B cell (primary cell): ENCODE measurements at regions not wholly inside any gene's neighbourhood (a gene's known extent, or its start where the extent isn't known, plus 50 kb on each side); places are given as distances from the start of the nearest gene placed in this dataset.

Experiments used
- ATAC-seq: fragments of 200-7000 bp; cut with Tn5 transposase; one replicate; pipeline ENCODE4 v1.10.0; 2021; ENCODE audit warnings: low read depth, mild to moderate bottlenecking, moderate number of reproducible peaks, moderate library complexity
- CTCF ChIA-PET: fragments of 350-600 bp; sonication (Branson Sonifier 250); formaldehyde crosslinking; loops from one replicate; lab custom pipeline; 2021; ENCODE audit warnings: antibody characterized with exemption, inconsistent platforms; lab: Charles Lee
- POLR2A ChIA-PET: fragments of 350-600 bp; sonication (Branson Sonifier 250); formaldehyde crosslinking; loops from one replicate; lab custom pipeline; 2021; ENCODE audit warnings: antibody characterized with exemption; lab: Charles Lee
- DNase-seq: peaks from one replicate; pipeline ENCODE4 v3.0.0; 2013
- H2AFZ ChIP-seq: 2 replicates; pipeline ENCODE4 v1.6.1; 2012; ENCODE audit warnings: mild to moderate bottlenecking, low read depth, low read length; ENCODE audit not compliant: insufficient read depth, poor library complexity, severe bottlenecking
- H3K27ac ChIP-seq, 2 donors: 1 replicate in 1 of 2; 2 replicates in 1 of 2; pipeline ENCODE4 v1.5.1; 2012 to 2013; ENCODE audit warnings: low read length in 2 of 2, mild to moderate bottlenecking in 2 of 2, moderate library complexity in 1 of 2
- H3K27me3 ChIP-seq, 4 experiments: fragments of 200-600 bp in 1 of 4; sonication (generic) in 1 of 4; replicated peaks in 1 of 4; 1 replicate in 2 of 4; 2 replicates in 2 of 4; pipeline versions ENCODE4 v1.6.1 to v1.7.0; 2013 to 2016; ENCODE audit warnings: low read length in 3 of 4, mild to moderate bottlenecking in 2 of 4, mixed read lengths in 1 of 4, moderate library complexity in 1 of 4; ENCODE audit not compliant: insufficient read depth in 4 of 4, control insufficient read depth in 3 of 4; ENCODE audit errors: control extremely low read depth in 1 of 4
- H3K36me3 ChIP-seq, 2 experiments: replicated peaks in 1 of 2; 1 replicate in 1 of 2; 2 replicates in 1 of 2; pipeline versions ENCODE4 v1.6.1 to v1.7.1; 2013; ENCODE audit warnings: low read length in 1 of 2; ENCODE audit not compliant: insufficient read depth in 2 of 2, control insufficient read depth in 1 of 2; ENCODE audit errors: control extremely low read depth in 1 of 2, extremely low read depth in 1 of 2
- H3K4me1 ChIP-seq, 2 donors: fragments of 200-600 bp in 1 of 2; sonication (generic) in 1 of 2; 1 replicate in 1 of 2; 2 replicates in 1 of 2; pipeline versions ENCODE4 v1.5.1 to v1.6.1; 2013 to 2017; ENCODE audit warnings: low read length in 2 of 2; ENCODE audit not compliant: control insufficient read depth in 2 of 2, insufficient read depth in 2 of 2
- H3K4me2 ChIP-seq: replicated peaks from 2 replicates; pipeline ENCODE3; 2012; ENCODE audit warnings: mild to moderate bottlenecking, low read depth, low read length; ENCODE audit not compliant: poor library complexity, severe bottlenecking
- H3K4me3 ChIP-seq, 5 experiments: fragments of 200-600 bp in 1 of 5; sonication (generic) in 1 of 5; 1 replicate in 3 of 5; 2 replicates in 2 of 5; pipeline versions ENCODE4 v1.5.1 to v1.7.0; 2011 to 2016; ENCODE audit warnings: low read length in 4 of 5, mild to moderate bottlenecking in 4 of 5, low read depth in 2 of 5, control low read depth in 1 of 5, moderate library complexity in 1 of 5; ENCODE audit not compliant: insufficient read depth in 1 of 5; ENCODE audit errors: control extremely low read depth in 1 of 5, extremely low read depth in 1 of 5
- H3K79me2 ChIP-seq: fragments of 200-600 bp; sonication (generic); one replicate; pipeline ENCODE4 v1.6.0; 2016; ENCODE audit warnings: low read length; ENCODE audit not compliant: control insufficient read depth, insufficient read depth
- H3K9ac ChIP-seq: fragments of 200-600 bp; sonication (generic); 2 replicates; pipeline ENCODE4 v1.6.1; 2017; ENCODE audit warnings: mild to moderate bottlenecking, low read length, moderate library complexity
- H3K9me3 ChIP-seq, 3 donors: one replicate each; pipeline versions ENCODE4 v1.6.1 to v1.7.1; 2013; ENCODE audit warnings: low read length in 2 of 3; ENCODE audit not compliant: control insufficient read depth in 2 of 3, insufficient read depth in 1 of 3; ENCODE audit errors: control extremely low read depth in 1 of 3
- H4K20me1 ChIP-seq: 2 replicates; pipeline ENCODE4 v1.6.0; 2012; ENCODE audit warnings: mild to moderate bottlenecking, low read length; ENCODE audit not compliant: insufficient read depth, control insufficient read depth, poor library complexity, severe bottlenecking
- H3K27ac Mint-ChIP-seq: one replicate; pipeline ENCODE4 v1.8.0; 2021; ENCODE audit warnings: mixed read lengths
- H3K27me3 Mint-ChIP-seq: one replicate; pipeline ENCODE4 v1.8.0; 2021; ENCODE audit warnings: mixed read lengths
- H3K4me1 Mint-ChIP-seq: one replicate; pipeline ENCODE4 v1.8.0; 2021; ENCODE audit warnings: mixed read lengths
- H3K4me3 Mint-ChIP-seq: one replicate; pipeline ENCODE4 v1.8.0; 2021; ENCODE audit warnings: mixed read lengths
- H3K9me3 Mint-ChIP-seq: one replicate; pipeline ENCODE4 v1.8.0; 2022; ENCODE audit warnings: mixed read lengths; ENCODE audit not compliant: insufficient read depth
- EZH2 ChIP-seq: IDR thresholded peaks from 2 replicates; pipeline ENCODE4 v1.6.1; 2012; ENCODE audit warnings: borderline replicate concordance, low read depth, mild to moderate bottlenecking, moderate library complexity, low read length; ENCODE audit not compliant: insufficient read depth, poor library complexity, severe bottlenecking
- WGBS: methylation state at CpG from one replicate; pipeline ENCODE4 v1.1.5; 2013; ENCODE audit warnings: missing lambda C conversion rate; ENCODE audit not compliant: insufficient coverage; 5-methylcytosine and 5-hydroxymethylcytosine counted together
- intact Hi-C: fragments of 100-400 bp; cut with micrococcal nuclease; formaldehyde crosslinking; loops from one replicate; pipeline ENCODE4 v1.10.0; 2022
- TF ChIP-seq, protein P1 (sequence below): fragments of 200-600 bp; IDR thresholded peaks from one replicate; pipeline ENCODE4 v1.8.0; 2022; ENCODE audit warnings: antibody characterized with exemption, mild to moderate bottlenecking

DNA sequence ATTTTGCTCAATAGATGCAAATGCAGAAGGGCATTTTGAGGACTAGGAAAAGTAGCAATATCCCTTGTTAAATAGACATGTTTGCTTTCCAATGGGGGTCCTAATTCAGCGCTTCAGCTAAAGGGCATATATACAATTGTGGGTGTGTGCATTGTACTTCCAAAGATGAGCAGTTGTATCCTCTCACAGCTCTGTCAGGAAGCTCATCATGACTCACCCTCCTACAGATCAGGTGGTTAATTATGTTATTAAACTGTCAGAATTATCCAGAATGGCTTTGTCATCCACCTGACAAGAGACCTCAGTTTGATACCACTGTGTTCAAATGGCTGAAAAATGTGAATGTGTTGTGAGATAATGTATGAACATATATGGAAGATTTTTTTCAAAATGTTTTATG lies 252.2 kb upstream of the MTNR1B start:
- H3K79me2 ChIP-seq: no peaks in the 10 kb centered on the region
- H4K20me1 ChIP-seq: no peaks in the 10 kb centered on the region
- no peak overlapping the region for H3K9ac ChIP-seq
- TF ChIP-seq EZH2: no peak
- TF ChIP-seq, protein P1, sequence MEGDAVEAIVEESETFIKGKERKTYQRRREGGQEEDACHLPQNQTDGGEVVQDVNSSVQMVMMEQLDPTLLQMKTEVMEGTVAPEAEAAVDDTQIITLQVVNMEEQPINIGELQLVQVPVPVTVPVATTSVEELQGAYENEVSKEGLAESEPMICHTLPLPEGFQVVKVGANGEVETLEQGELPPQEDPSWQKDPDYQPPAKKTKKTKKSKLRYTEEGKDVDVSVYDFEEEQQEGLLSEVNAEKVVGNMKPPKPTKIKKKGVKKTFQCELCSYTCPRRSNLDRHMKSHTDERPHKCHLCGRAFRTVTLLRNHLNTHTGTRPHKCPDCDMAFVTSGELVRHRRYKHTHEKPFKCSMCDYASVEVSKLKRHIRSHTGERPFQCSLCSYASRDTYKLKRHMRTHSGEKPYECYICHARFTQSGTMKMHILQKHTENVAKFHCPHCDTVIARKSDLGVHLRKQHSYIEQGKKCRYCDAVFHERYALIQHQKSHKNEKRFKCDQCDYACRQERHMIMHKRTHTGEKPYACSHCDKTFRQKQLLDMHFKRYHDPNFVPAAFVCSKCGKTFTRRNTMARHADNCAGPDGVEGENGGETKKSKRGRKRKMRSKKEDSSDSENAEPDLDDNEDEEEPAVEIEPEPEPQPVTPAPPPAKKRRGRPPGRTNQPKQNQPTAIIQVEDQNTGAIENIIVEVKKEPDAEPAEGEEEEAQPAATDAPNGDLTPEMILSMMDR: no peak
- H3K36me3 ChIP-seq: no peaks in the 10 kb centered on the region
- H2AFZ ChIP-seq: no peak overlapping the region
- H3K9me3 ChIP-seq: peaks cover 0 to 1% (median 0%) of the 10 kb centered on the region in 3 donors
- intact Hi-C loops: no loop called here
- no peak overlapping the region for H3K27ac ChIP-seq
- Mint-ChIP-seq H3K4me3 (no peak overlapping the region), H3K27ac (no peak overlapping the region), H3K4me1 (no peaks in the 10 kb centered on the region), H3K27me3 (no peaks in the 10 kb centered on the region), H3K9me3 (no peaks in the 10 kb centered on the region)
- no peak overlapping the region for H3K4me2 ChIP-seq
- no peaks in the 10 kb centered on the region for H3K27me3 ChIP-seq
- no CpG with 5 or more reads among the region's 1 CpG for WGBS
- ATAC-seq (no peak), DNase-seq (no peak)
- CTCF ChIA-PET: no interaction called here
- no peaks in the 10 kb centered on the region for H3K4me1 ChIP-seq
- no peak overlapping the region for H3K4me3 ChIP-seq
- POLR2A ChIA-PET: no interaction called here

DNA sequence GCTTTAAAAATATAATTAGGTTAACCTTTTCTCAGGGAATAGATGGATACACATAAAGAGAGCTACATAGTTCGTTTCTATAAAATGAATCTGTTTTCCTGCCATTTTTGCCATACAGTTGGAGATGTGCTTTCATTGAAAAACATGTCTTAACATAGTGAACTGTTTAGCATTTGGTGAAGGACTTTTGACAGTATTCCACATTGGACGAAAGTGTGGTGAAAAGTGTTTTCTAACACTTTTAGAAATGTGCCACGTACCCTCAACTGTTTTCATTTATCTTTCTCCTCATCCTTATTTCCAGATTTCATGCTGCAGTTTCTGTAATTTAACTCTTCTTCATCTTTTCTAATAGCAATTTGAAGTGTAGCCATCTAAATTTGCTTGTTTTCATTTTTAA lies 249.1 kb upstream of the MTNR1B start:
- no CpG with 5 or more reads among the region's 3 CpGs for WGBS
- TF ChIP-seq EZH2: no peak
- intact Hi-C loops: no loop called here
- no peaks in the 10 kb centered on the region for H3K4me1 ChIP-seq
- no peaks in the 10 kb centered on the region for H3K79me2 ChIP-seq
- H2AFZ ChIP-seq: no peak overlapping the region
- ATAC-seq: no peak
- H3K27ac ChIP-seq: no peak overlapping the region
- H3K4me2 ChIP-seq: no peak overlapping the region
- no peak overlapping the region for H3K9ac ChIP-seq
- no peaks in the 10 kb centered on the region for H4K20me1 ChIP-seq
- no peak for DNase-seq
- CTCF ChIA-PET: no interaction called here
- POLR2A ChIA-PET: no interaction called here
- H3K9me3 Mint-ChIP-seq: peaks cover 4% of the 10 kb centered on the region
- no peaks in the 10 kb centered on the region for H3K27me3 Mint-ChIP-seq
- no peaks in the 10 kb centered on the region for H3K4me1 Mint-ChIP-seq
- no peak overlapping the region for H3K4me3 Mint-ChIP-seq
- no peak overlapping the region for H3K27ac Mint-ChIP-seq
- no peaks in the 10 kb centered on the region for H3K36me3 ChIP-seq
- H3K9me3 ChIP-seq: peaks cover 0 to 3% (median 0%) of the 10 kb centered on the region in 3 donors
- no peaks in the 10 kb centered on the region for H3K27me3 ChIP-seq
- H3K4me3 ChIP-seq: no peak overlapping the region
